Stomach (tissue), 4 donors: ENCODE measurements at regions not wholly inside any gene's neighbourhood (a gene's known extent, or its start where the extent isn't known, plus 50 kb on each side); places are given as distances from the start of the nearest gene placed in this dataset.

Experiments
- CTCF ChIP-seq, 7 experiments: fragments of 450-650 bp in 4 of 7; fragments of 200-600 bp in 3 of 7; sonication (generic) in 3 of 7; IDR thresholded peaks; one replicate each; pipeline ENCODE4 v1.5.1; 2016 to 2019; ENCODE audit warnings: antibody characterized with exemption in 7 of 7, control low read depth in 2 of 7, mild to moderate bottlenecking in 1 of 7
- EP300 ChIP-seq: sonication (generic); formaldehyde crosslinking; IDR thresholded peaks from one replicate; pipeline ENCODE4 v1.6.1; 2017; ENCODE audit warnings: antibody characterized with exemption

GRCh38 chr2:20513946-20514345, 67.1 kb downstream of the RHOB start:
- TF ChIP-seq CTCF (IDR thresholded peaks at IDR 0.05): no peak
- no peak for TF ChIP-seq EP300
